HG03378 (cell line): ENCODE measurements at regions not wholly inside any gene's neighbourhood (a gene's known extent, or its start where the extent isn't known, plus 50 kb on each side); places are given as distances from the start of the nearest gene placed in this dataset.

Experiments used
- ATAC-seq: cut with Tn5 transposase; IDR thresholded peaks from one replicate; pipeline ENCODE4 v1.9.1; 2021; ENCODE audit warnings: mild to moderate bottlenecking, moderate library complexity; ENCODE audit not compliant: unreplicated experiment

- ATAC-seq: no peak
These were observed 135.5 kb upstream of the COL8A1 start for GRCh38 chr3:99502871-99503270.

- ATAC-seq: no peak
These were observed 137.9 kb upstream of the COL8A1 start for GRCh38 chr3:99500485-99500884.

DNA sequence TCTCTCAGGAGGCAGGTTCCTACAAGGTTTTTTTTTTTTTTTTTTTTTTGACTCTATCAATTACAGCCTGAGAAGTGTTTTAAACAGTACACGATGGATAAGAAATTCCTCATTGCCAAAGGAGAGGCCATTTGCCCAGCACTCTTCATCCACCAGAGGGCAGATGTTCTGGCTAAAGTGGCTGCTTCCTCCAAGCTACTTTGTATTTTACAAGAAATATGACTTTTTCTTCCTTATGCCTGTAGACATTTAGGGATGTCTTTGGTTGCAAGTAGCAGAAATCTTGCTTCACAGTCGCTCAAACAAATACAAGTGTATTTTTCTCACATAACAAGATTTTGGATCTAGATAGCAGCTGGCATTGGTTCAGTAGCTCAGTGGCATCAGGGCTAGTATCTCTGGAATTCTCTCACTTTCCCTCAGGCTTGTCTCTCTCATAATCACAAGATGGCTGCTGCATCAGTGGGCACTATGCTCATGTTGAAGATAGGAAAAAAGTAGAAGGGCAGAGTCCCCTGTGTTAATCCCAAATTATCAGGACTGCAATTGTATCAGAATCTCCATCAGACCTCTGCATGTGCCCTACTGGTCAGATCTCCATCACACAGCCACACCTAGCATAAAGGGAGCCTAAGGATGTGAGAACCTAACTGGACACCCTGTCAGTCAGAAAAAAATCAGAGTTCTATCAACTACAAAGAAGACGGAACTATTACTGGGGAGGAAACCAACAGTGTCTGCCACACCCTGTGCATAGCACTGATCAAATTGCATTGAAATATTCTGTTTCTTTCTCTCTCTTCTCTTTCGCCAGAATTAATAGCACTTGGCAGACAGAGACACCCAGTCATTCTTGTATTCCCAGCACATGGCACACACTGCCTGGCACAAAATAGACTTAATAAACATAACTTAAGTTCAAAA lies 138.9 kb upstream of the COL8A1 start:
- peak; percentile 64 for ATAC-seq

DNA sequence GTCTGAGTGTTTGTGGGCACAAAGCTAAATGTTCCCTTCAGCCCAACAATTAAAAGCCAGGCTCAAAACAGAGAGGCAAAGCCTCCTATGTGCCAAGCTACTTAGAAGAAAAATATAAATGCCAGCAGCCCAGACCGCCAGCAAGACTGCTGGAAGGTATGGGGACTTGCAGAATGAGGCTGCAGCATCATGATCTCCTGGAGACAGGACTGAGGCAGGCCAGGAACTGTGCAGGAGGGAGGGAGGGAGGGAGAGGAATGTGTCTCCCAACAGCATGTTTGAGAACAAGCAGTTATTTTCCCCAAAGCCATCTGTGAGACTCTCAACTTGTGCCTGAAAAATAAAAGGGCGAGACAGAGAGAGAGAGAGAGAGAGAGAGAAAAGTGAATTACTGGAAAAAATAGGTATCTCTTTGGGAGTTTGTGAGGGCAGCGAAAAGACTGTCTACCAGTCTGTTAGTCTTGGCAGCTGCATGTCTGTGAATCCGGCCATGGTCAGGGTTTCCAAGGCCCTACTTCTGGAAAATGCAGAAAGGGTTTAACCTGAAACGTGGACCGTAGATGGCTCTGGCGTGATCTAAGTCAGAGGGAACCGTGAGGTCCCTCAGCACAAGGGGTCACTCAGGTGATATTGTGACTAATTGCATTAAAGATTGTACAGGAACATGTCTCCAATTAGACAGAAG lies 139.7 kb upstream of the COL8A1 start:
- ATAC-seq: peak; percentile 9

DNA sequence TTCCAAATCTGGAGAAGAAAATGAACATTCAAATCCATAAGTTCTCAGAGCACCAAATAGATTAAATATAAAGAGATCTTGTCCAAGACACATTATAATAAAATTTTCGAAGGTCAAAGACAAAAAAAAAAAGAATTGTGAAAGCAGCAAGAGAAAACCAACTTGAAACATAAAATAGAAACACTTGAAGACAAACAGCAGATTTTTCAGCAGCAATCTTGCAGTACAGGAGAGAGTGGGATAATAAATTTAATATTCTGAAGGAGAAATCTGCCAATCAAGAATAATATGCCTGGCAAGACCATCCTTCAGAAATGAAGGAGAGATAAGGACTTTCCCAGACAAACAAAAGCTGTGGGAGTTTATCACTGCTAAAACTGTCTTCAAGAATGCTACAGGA lies 150.5 kb upstream of the COL8A1 start:
- ATAC-seq: no peak

- ATAC-seq: no peak
These were observed 153.1 kb upstream of the COL8A1 start for GRCh38 chr3:99485286-99485685.

DNA sequence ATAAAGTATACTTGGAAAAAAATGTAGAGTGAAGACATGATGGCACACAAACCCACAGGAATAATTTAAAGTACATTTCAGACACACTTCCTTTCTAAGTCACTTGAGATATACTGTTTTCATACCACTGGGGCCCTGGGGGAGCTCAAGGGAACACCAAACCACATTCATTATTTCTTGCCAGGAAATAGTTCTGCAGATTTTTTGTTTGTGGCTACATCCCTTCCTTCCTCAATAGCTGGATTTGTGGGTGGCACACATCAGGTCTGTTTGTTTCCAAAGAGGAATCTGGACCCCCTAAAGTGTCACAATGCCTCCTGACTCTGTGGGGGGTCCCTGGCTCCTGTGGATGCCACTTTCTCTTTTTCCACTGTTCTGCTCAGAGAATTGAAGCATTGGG lies 153.5 kb upstream of the COL8A1 start:
- ATAC-seq: no peak

DNA sequence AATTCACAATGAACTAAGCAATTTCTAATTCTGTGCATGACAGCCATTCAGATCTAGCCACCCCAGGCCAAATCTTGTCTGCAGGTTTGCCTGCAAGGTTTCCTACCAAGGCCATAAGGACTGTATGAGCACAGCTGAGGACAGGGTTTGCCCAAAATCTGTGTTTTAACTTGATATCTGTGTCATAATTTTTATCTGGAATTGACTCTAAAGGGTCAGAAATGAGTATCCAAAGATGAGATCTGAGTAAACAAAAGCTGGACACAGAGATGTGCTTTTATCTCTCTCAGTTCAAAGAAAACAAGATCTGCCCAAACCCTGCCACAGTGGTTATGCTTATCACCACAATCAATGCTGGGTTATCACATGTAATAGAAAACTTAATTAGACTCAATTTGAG lies 154.6 kb upstream of the COL8A1 start:
- ATAC-seq: no peak

DNA sequence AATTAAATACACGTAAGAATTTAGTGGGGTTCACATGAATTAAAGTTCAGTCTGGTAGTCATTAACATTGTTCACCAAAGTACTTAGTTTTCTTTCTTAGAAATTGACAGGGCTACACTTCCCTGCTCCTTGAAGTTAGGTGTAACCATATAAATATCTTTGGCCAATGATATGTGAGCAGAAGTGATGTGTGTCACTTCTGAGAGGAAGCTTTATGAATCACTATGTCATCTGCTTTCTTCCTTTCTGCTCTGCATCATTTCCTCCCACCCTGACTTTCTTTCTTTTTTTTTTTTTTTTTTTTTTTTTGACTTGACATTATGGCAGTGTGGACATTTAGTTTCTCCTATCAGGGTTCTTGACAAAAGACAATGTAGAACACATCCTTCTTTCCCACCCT lies 156.2 kb upstream of the COL8A1 start:
- no peak for ATAC-seq

DNA sequence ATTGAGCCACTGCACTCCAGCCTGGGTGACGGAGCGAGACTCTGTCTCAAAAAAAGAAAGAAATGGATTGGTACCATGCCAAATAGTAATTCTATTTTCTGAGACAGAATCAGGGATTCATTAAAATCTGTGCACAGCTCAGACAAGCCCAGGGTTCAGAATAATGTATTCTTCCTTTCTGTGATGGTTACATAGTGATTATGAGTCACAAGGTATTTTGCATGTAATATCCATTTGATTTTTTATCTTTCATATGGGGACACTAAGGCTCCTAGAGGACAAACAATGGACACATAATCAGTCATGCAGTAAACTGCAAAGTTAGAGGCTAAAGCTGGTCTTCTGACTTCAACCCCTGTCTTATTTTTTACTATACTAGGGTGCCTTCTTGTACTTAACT lies 156.8 kb upstream of the COL8A1 start:
- ATAC-seq: no peak

DNA sequence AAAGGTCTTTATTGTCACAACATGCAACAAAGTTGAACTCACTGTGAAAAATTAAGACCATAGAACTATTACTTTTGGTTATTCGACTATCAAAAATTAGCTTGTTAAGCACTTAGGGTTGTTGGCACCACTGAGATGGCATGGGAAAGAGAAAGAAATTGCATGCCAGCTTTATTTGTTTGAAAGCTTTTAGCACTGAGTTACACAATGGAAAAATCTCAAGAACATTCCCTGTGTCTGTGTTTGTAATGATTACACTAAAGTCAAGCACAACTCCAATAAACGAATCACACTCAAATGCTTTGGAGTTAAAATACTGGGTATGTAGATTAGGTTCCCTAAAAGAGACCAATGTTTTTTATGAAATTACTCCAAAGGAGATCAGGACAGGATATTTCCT lies 158.6 kb upstream of the COL8A1 start:
- ATAC-seq: no peak

DNA sequence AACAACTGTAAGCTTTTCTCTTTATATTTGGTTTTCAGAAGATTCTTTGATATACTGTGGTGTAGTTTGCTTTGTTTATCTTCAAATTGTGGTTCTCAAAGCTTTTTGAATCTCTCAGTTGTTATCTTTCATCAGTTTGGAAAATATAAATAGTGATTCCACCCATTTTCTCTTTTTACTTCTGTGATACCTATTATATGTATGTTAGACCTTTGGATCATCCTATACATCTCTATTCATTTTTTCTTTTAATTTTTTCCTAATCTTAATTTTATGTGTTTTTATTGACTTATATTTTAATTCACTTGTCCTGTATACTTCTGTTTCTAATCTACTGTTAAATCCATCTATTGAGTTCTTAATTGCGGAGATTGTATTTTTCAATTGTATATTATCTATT lies 160.7 kb upstream of the COL8A1 start:
- ATAC-seq: no peak

GRCh38 chr3:99475229-99475628 lies 163.2 kb upstream of the COL8A1 start:
- no peak for ATAC-seq

DNA sequence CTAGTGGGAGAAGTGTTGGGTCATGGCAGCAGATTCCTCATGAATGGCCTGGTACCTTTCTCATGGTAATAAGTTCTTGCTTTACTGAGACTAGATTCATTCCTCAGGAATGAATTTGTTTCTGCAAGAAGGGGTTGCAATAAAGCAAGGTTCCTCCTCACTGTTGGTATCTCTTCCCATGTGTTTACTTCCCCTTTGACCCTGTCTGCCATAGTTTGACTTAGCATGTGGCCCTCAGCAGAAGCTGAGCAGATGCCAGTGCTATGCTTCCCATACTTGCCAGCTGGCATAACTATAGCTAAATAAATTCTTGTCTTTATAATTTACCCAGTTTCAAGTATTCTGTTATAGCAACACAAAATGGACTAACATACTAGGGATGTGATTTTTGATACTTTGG lies 163.6 kb upstream of the COL8A1 start:
- ATAC-seq: no peak

- ATAC-seq: no peak
These were observed 165.1 kb upstream of the COL8A1 start for GRCh38 chr3:99473321-99473751.

GRCh38 chr3:99472385-99472784 lies 166.0 kb upstream of the COL8A1 start:
- ATAC-seq: no peak

DNA sequence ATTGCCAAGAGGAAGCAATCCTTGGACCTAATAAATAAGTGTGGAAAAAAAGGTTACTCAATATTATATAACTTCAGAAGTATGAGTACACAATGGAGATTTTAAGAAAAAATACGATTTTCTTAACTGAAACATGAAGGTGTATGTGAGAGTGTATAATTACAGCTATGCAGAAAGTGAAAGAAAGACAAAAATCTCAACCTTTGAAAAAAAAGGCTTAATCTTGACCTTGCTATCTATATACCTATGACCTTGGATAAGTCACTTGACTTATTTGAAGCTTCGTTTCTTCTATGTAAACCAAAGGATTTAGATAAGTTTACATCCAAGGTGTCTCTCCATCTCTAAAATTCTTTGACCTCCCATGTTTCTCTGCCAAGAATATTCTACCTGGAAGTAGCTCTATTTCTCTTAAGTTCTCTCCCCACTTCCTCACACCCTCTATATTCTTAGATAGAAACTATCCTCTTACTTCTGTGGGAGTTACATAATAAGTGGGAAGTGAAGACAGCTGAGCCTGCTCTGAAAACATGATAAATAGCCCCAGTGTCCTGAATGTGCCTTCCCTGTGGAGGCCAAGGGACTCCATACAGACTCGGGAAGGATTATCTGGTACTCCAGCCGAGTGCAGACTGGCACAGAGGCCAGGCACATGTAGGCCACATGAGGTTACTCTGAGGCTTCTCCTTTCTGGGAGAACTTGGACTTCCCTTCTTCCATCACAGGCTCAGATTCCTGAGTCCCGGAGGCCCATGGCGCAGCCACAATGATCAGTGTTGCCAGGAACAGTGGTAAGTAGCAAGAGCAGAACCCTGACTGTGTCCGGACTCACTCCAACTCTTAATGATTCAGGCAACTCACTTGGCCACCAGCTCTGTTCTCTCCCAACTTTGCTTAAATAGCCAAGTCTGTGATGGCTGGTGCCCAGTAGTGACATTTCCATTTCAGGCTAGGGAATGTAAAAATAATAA lies 166.8 kb upstream of the COL8A1 start:
- no peak for ATAC-seq

- no peak for ATAC-seq
These were observed 167.6 kb upstream of the COL8A1 start for GRCh38 chr3:99470841-99471240.

DNA sequence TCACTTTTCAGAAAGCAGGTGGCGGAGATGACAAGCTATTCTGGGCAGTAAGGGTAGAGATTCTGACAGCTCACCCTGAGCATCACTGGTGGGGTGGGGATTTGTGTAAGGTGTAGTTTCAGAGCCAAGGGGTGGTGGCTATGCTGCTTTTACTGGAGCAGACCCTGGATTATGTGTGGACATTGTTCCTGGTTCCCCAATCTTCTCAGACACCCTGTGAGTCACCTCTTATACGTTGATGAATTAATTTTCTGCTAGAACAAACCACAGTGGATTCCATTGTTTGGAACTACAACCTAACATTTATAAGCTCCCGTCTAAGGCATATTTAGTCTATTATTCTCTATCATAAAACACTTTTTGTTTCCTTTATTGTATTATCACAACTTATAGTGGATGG lies 169.5 kb upstream of the COL8A1 start:
- no peak for ATAC-seq

DNA sequence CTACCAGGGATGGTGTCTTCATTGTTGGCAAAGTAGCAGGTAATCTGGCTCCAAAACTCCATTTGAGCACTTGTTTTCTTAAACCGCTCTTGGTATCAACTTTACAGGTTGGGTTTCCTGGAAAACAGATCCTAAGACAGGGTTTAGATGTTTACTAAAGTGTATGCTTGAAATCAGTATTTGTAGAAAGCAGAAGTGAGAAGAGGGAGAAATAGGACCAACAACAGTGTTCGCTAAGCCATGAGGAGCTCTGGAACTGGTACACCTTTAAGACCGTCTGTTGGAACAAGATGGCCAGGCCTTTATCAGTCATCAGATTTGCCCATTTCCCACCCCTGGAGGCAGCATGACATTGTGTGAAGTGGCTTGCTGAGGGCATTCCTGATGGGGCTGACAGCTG lies 171.0 kb upstream of the COL8A1 start:
- ATAC-seq: no peak

- no peak for ATAC-seq
These were observed 172.1 kb upstream of the COL8A1 start for GRCh38 chr3:99466331-99466730.
